GM12865 (cell line): ENCODE measurements at regions not wholly inside any gene's neighbourhood (a gene's known extent, or its start where the extent isn't known, plus 50 kb on each side); places are given as distances from the start of the nearest gene placed in this dataset.
A peak's percentile ranks its signal among the peaks of the same experiment; 100 is the strongest.

ENCODE experiments used
- DNase-seq: peaks from one replicate; pipeline ENCODE4 v3.0.0; 2010; ENCODE audit warnings: low read depth
- H3K4me3 ChIP-seq: 2 replicates; pipeline ENCODE4 v1.5.1; 2011; ENCODE audit warnings: mild to moderate bottlenecking, low read depth, low read length, control low read depth
- TF ChIP-seq, protein P1 (sequence below): IDR thresholded peaks from 2 replicates; pipeline ENCODE4 v1.5.1; 2011; ENCODE audit warnings: low read length, control low read depth, low read depth, inconsistent platforms; ENCODE audit not compliant: insufficient read depth; ENCODE audit errors: missing control alignments

GRCh38 chr10:109706026-109706560 is 217.2 kb downstream of the XPNPEP1 start:
- no peak overlapping the region for H3K4me3 ChIP-seq
- TF ChIP-seq, protein P1, sequence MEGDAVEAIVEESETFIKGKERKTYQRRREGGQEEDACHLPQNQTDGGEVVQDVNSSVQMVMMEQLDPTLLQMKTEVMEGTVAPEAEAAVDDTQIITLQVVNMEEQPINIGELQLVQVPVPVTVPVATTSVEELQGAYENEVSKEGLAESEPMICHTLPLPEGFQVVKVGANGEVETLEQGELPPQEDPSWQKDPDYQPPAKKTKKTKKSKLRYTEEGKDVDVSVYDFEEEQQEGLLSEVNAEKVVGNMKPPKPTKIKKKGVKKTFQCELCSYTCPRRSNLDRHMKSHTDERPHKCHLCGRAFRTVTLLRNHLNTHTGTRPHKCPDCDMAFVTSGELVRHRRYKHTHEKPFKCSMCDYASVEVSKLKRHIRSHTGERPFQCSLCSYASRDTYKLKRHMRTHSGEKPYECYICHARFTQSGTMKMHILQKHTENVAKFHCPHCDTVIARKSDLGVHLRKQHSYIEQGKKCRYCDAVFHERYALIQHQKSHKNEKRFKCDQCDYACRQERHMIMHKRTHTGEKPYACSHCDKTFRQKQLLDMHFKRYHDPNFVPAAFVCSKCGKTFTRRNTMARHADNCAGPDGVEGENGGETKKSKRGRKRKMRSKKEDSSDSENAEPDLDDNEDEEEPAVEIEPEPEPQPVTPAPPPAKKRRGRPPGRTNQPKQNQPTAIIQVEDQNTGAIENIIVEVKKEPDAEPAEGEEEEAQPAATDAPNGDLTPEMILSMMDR, result no peak
- DNase-seq, result no peak

DNA sequence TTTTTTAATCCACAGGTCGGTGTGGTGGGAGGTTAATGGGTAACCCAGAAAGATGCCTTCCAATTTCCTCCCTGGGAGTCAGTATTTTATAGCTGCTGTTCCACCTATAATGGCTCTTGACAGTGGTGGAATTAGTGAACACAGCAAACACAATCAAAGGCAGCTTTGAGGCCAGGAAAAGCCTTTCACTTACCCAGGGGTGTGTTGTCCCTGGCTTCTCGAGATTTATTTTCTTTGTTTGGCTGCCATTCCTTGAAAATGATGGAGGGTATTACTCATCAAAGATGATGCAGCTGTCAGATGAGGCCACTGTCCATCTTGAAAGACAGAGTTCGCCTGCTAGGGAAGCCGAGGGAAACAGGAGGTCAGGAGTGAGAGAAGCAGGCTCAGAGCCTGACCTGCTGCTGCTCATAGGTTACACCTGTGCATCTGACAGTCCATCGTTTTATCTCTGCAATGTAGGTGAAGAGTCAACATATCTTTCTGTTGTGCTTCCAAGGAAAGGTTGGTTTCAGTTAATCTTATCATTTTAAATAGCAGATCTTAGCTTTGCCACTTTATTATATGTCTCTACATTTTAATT is 221.6 kb downstream of the XPNPEP1 start:
- no peak for DNase-seq
- H3K4me3 ChIP-seq, result no peak overlapping the region
- TF ChIP-seq, protein P1, result no peak

- no peak overlapping the region for H3K4me3 ChIP-seq
- DNase-seq, result no peak
- TF ChIP-seq, protein P1, result no peak
These were observed 224.2 kb downstream of the XPNPEP1 start for GRCh38 chr10:109698882-109699664.

DNA sequence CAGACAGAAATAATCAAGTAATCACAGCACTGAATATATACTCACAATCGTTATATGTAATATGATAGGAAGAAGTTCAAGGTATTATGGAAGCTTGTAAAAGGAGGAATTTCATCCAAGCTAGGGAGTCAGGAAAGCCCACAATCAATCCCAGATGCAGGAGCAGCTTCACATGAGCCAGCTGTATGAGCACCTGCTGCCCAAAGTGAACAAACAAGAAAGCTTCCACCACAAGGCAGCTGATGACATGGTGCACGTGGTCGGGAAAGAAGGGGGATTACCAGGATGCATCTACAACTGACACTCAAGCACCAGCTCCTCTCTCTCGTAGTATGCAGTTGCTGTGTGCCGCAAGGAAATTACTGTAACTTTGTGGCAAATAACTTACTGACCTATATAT is 225.2 kb downstream of the XPNPEP1 start:
- H3K4me3 ChIP-seq, result no peak overlapping the region
- TF ChIP-seq, protein P1, result no peak
- DNase-seq, result peak; percentile 6

- H3K4me3 ChIP-seq, result no peak overlapping the region
- TF ChIP-seq, protein P1, result no peak
- DNase-seq, result no peak
These were observed 226.1 kb downstream of the XPNPEP1 start for GRCh38 chr10:109696981-109697775.

- TF ChIP-seq, protein P1, result no peak
- no peak for DNase-seq
- H3K4me3 ChIP-seq, result no peak overlapping the region
These were observed 226.8 kb downstream of the XPNPEP1 start for GRCh38 chr10:109696462-109696861.
